RCC 7860 (cell line): ENCODE measurements at regions not wholly inside any gene's neighbourhood (a gene's known extent, or its start where the extent isn't known, plus 50 kb on each side); places are given as distances from the start of the nearest gene placed in this dataset.
"Not testable (repeated sequence)": the region's sequence is repeated elsewhere in the genome, so short reads cannot be mapped to it uniquely, and the experiment has no call there.

Source experiments
- DNase-seq: peaks from one replicate; pipeline ENCODE4 v3.0.0-alpha.2; 2015; ENCODE audit warnings: low spot score
- FAIRE-seq: peaks from 2 replicates; lab custom pipeline; 2012; peaks lifted over from hg19 to GRCh38; lab: Jason Lieb, UNC

- DNase-seq (no peak), FAIRE-seq (no peak)
These were observed 222.4 kb upstream of the UBL3 start for GRCh38 chr13:30072818-30073186.

- no peak for DNase-seq
- FAIRE-seq = no peak
These were observed 221.8 kb upstream of the UBL3 start for GRCh38 chr13:30071969-30072817.

GRCh38 chr13:30065181-30065580 is 214.8 kb upstream of the UBL3 start:
- FAIRE-seq (no peak), DNase-seq (peak; percentile 15)

- FAIRE-seq = no peak
- no peak for DNase-seq
These were observed 213.5 kb upstream of the UBL3 start for GRCh38 chr13:30063892-30064291.

- no peak for FAIRE-seq
- DNase-seq = no peak
These were observed 210.8 kb upstream of the UBL3 start for GRCh38 chr13:30061217-30061616.

GRCh38 chr13:30058429-30058828 is 208.0 kb upstream of the UBL3 start:
- DNase-seq = no peak
- FAIRE-seq = no peak

- DNase-seq, FAIRE-seq: not testable (repeated sequence)
These were observed 204.1 kb upstream of the UBL3 start for GRCh38 chr13:30054546-30054945.

GRCh38 chr13:30053939-30054338 is 203.5 kb upstream of the UBL3 start:
- FAIRE-seq (no peak), DNase-seq (no peak)

- DNase-seq = no peak
These were observed 201.7 kb upstream of the UBL3 start for GRCh38 chr13:30052120-30052519.

GRCh38 chr13:30051531-30052060 is 201.2 kb upstream of the UBL3 start:
- FAIRE-seq (no peak), DNase-seq (no peak)

More at GRCh38 chr13:30052120-30052519, 201.7 kb upstream of the UBL3 start:
- FAIRE-seq = no peak

- DNase-seq (no peak), FAIRE-seq (no peak)
These were observed 199.3 kb upstream of the UBL3 start for GRCh38 chr13:30049692-30050091.

- FAIRE-seq (no peak), DNase-seq (no peak)
These were observed 196.9 kb upstream of the UBL3 start for GRCh38 chr13:30047154-30047874.

- no peak for FAIRE-seq
- DNase-seq = peak; percentile 9
These were observed 195.7 kb upstream of the UBL3 start for GRCh38 chr13:30045916-30046704.

- DNase-seq = no peak
- FAIRE-seq = no peak
These were observed 194.5 kb upstream of the UBL3 start for GRCh38 chr13:30044932-30045331.

- no peak for FAIRE-seq
These were observed 193.2 kb upstream of the UBL3 start for GRCh38 chr13:30043631-30043925.

GRCh38 chr13:30042891-30043630 is 192.6 kb upstream of the UBL3 start:
- DNase-seq = no peak
- no peak for FAIRE-seq

More at GRCh38 chr13:30043631-30043925, 193.2 kb upstream of the UBL3 start:
- DNase-seq = no peak

GRCh38 chr13:30042272-30042671 is 191.9 kb upstream of the UBL3 start:
- DNase-seq (no peak), FAIRE-seq (no peak)

- FAIRE-seq (no peak), DNase-seq (no peak)
These were observed 189.1 kb upstream of the UBL3 start for GRCh38 chr13:30039511-30039911.

- FAIRE-seq = no peak
- DNase-seq = no peak
These were observed 188.5 kb upstream of the UBL3 start for GRCh38 chr13:30038884-30039283.

- FAIRE-seq = no peak
These were observed 187.3 kb upstream of the UBL3 start for GRCh38 chr13:30037766-30038165.

GRCh38 chr13:30037306-30037705 is 186.9 kb upstream of the UBL3 start:
- DNase-seq (no peak), FAIRE-seq (no peak)

More at GRCh38 chr13:30037766-30038165, 187.3 kb upstream of the UBL3 start:
- DNase-seq = no peak
